Fibroblast of villous mesenchyme (primary cell): ENCODE measurements at regions not wholly inside any gene's neighbourhood (a gene's known extent, or its start where the extent isn't known, plus 50 kb on each side); places are given as distances from the start of the nearest gene placed in this dataset.

Experiments
- DNase-seq: peaks from one replicate; pipeline ENCODE4 v3.0.0-alpha.2; 2010; ENCODE audit warnings: low read depth
- H3K4me3 ChIP-seq: 2 replicates; pipeline ENCODE4 v1.5.1; 2011; ENCODE audit warnings: low read depth, mild to moderate bottlenecking, low read length
- CTCF ChIP-seq: IDR thresholded peaks from 2 replicates; pipeline ENCODE4 v1.5.1; 2012; ENCODE audit warnings: low read depth, mild to moderate bottlenecking, low read length; ENCODE audit not compliant: insufficient read depth

DNA sequence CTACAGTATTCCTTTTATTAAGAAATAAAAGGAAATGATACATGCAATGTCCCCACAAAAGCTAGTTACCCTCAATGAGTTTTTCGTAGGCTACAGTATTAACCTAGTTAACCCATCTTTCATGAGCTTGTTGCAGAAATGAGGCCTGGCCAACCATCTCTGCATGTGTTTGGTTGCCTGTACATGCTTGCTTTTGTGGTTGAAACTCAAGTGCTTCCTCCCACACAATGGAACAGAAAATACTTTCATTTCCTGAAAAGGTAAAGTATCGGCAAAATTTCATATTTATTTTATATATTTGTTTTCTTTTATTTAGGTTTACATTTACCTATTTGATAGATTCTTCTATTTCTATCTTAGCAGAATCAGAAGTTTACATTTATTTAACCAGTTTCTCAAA, 214.6 kb upstream of the FAM241A start:
- H3K4me3 ChIP-seq: no peak overlapping the region
- no peak for TF ChIP-seq CTCF
- DNase-seq: no peak

GRCh38 chr4:111933703-111934102, 211.6 kb upstream of the FAM241A start:
- H3K4me3 ChIP-seq: no peak overlapping the region
- DNase-seq: no peak
- no peak for TF ChIP-seq CTCF

DNA sequence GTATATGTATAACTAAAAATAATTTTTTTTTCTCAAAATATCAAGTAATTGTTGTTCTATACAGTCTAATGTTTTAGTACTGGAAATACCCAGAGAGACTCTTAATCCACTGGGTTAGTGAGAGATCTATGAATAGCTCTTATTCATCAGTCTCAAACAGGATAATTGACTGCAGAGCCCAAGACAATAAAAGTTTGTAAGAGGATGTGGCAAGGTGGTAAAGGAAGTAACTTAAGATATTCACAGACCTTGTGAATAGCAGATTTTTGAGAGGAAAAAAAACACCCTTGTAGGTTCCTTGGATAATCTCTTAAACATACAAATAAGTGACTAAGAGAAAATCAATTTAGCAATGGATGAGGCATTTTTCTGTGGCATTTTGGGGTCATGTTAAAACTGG, 210.9 kb upstream of the FAM241A start:
- TF ChIP-seq CTCF: no peak
- no peak for DNase-seq
- H3K4me3 ChIP-seq: no peak overlapping the region

GRCh38 chr4:111937368-111937767, 207.9 kb upstream of the FAM241A start:
- peak; percentile 44 for DNase-seq
- TF ChIP-seq CTCF: peak; percentile 37

GRCh38 chr4:111941957-111942356, 203.3 kb upstream of the FAM241A start:
- TF ChIP-seq CTCF: no peak
- no peak for DNase-seq

More at GRCh38 chr4:111937368-111937767, 207.9 kb upstream of the FAM241A start:
- no peak overlapping the region for H3K4me3 ChIP-seq

DNA sequence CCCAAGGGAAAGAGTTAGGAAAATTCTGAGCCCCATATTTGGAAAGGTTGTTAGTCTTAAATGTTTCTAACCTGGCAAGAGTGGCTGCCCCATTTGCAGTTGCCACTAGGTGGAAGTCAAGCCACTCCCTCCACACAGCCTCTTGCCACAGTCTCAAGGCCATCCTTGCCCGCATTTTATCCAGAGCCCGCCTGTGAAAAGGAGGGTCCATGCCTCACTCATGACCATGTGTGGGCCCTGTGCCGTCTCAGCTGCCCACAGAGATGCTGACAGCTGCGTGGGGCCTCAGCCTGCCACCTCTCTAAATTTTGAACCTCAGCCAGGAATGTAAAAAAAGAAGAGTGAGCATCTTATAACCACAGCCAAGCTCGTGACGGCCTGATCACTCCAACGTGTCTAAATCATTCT, 201.5 kb upstream of the FAM241A start:
- H3K4me3 ChIP-seq: no peak overlapping the region
- DNase-seq: peak; percentile 42
- TF ChIP-seq CTCF: peak; percentile 55

More at GRCh38 chr4:111941957-111942356, 203.3 kb upstream of the FAM241A start:
- no peak overlapping the region for H3K4me3 ChIP-seq

- no peak for TF ChIP-seq CTCF
- H3K4me3 ChIP-seq: no peak overlapping the region
- peak; percentile 12 for DNase-seq
Measured at GRCh38 chr4:111945014-111945413, 200.2 kb upstream of the FAM241A start.
